OCI-LY3 (cell line): ENCODE measurements at regions not wholly inside any gene's neighbourhood (a gene's known extent, or its start where the extent isn't known, plus 50 kb on each side); places are given as distances from the start of the nearest gene placed in this dataset.

Experiments
- H2AFZ ChIP-seq: fragments of 200-600, 300-600 bp; shearing (Covaris generic); 2 replicates; pipeline ENCODE4 v1.6.0; 2014; ENCODE audit warnings: antibody characterized with exemption, low read depth, low read length
- H3K27ac ChIP-seq: fragments of 200-600, 300-600 bp; sonication (generic); 2 replicates; pipeline ENCODE4 v1.5.1; 2014; ENCODE audit warnings: mild to moderate bottlenecking, low read length, moderate library complexity, mixed read lengths
- H3K27me3 ChIP-seq: fragments of 200-600, 300-600 bp; sonication (generic); 2 replicates; pipeline ENCODE4 v1.6.1; 2014; ENCODE audit warnings: low read depth, low read length, mixed read lengths
- H3K36me3 ChIP-seq: fragments of 200-600, 300-600 bp; sonication (generic); replicated peaks from 2 replicates; pipeline ENCODE3; 2014; ENCODE audit warnings: low read depth, low read length, mixed read lengths
- H3K4me1 ChIP-seq: fragments of 300-600, 200-600 bp; sonication (generic); 2 replicates; pipeline ENCODE4 v1.6.1; 2014; ENCODE audit warnings: low read length, mixed read lengths
- H3K4me2 ChIP-seq: fragments of 200-600, 300-600 bp; sonication (generic); 2 replicates; pipeline ENCODE4 v1.6.1; 2014; ENCODE audit warnings: low read length, mixed read lengths
- H3K4me3 ChIP-seq: fragments of 300-600, 200-600 bp; sonication (generic); 2 replicates; pipeline ENCODE4 v1.5.1; 2014; ENCODE audit warnings: antibody characterized with exemption, mild to moderate bottlenecking, low read length, moderate library complexity
- H3K79me2 ChIP-seq: fragments of 300-600, 200-600 bp; shearing (Covaris generic); 2 replicates; pipeline ENCODE4 v1.6.1; 2014; ENCODE audit warnings: mild to moderate bottlenecking, low read length, mixed read lengths
- H3K9ac ChIP-seq: fragments of 300-600, 200-600 bp; shearing (Covaris generic); 2 replicates; pipeline ENCODE4 v1.6.0; 2014; ENCODE audit warnings: mild to moderate bottlenecking, low read length, moderate library complexity
- H3K9me3 ChIP-seq: fragments of 200-600, 300-600 bp; shearing (Covaris generic); 2 replicates; pipeline ENCODE4 v1.6.1; 2014; ENCODE audit warnings: low read length, mixed read lengths; ENCODE audit not compliant: insufficient read depth
- H4K20me1 ChIP-seq: fragments of 200-600, 300-600 bp; sonication (generic); 2 replicates; pipeline ENCODE4 v1.6.1; 2016; ENCODE audit warnings: low read length, mixed read lengths; ENCODE audit not compliant: insufficient read depth
- CTCF ChIP-seq: fragments of 200-600, 300-600 bp; sonication (generic); IDR thresholded peaks from 2 replicates; pipeline ENCODE4 v1.5.1; 2014; ENCODE audit warnings: antibody characterized with exemption, low read length, low read depth
- EZH2phosphoT487 ChIP-seq: fragments of 200-600 bp; shearing (Covaris generic); IDR thresholded peaks from 2 replicates; pipeline ENCODE4 v1.6.1; 2018; ENCODE audit warnings: antibody characterized with exemption, mixed run types, low read depth

GRCh38 chr4:82038936-82039335 is 334.9 kb downstream of the HNRNPD start:
- H3K79me2 ChIP-seq = no peaks in the 10 kb centered on the region
- peaks cover 14% of the 10 kb centered on the region; the same call in 1 of the 2 replicates for H3K27me3 ChIP-seq
- no peaks in the 10 kb centered on the region for H3K4me1 ChIP-seq
- TF ChIP-seq CTCF = no peak
- TF ChIP-seq EZH2phosphoT487 = no peak
- no peaks in the 10 kb centered on the region for H3K9me3 ChIP-seq
- no peaks in the 10 kb centered on the region for H3K36me3 ChIP-seq
- H3K4me2 ChIP-seq = no peak overlapping the region
- H3K27ac ChIP-seq = no peak overlapping the region
- no peak overlapping the region for H3K4me3 ChIP-seq
- H4K20me1 ChIP-seq = no peaks in the 10 kb centered on the region
- H2AFZ ChIP-seq = no peak overlapping the region
- H3K9ac ChIP-seq = no peak overlapping the region

- H3K27ac ChIP-seq = no peak overlapping the region
- H3K9me3 ChIP-seq = no peaks in the 10 kb centered on the region
- peaks cover 14% of the 10 kb centered on the region; the same call in 1 of the 2 replicates for H3K27me3 ChIP-seq
- no peak overlapping the region for H3K9ac ChIP-seq
- no peak overlapping the region for H3K4me3 ChIP-seq
- no peak overlapping the region for H2AFZ ChIP-seq
- H3K4me2 ChIP-seq = no peak overlapping the region
- TF ChIP-seq EZH2phosphoT487 = no peak
- H4K20me1 ChIP-seq = no peaks in the 10 kb centered on the region
- no peaks in the 10 kb centered on the region for H3K4me1 ChIP-seq
- H3K79me2 ChIP-seq = no peaks in the 10 kb centered on the region
- no peaks in the 10 kb centered on the region for H3K36me3 ChIP-seq
These were observed 337.6 kb downstream of the HNRNPD start for GRCh38 chr4:82036181-82036580.

- Histone ChIP-seq H3K4me3 (no peak overlapping the region), H3K36me3 (no peaks in the 10 kb centered on the region), H4K20me1 (no peaks in the 10 kb centered on the region), H3K4me1 (no peaks in the 10 kb centered on the region), H3K27me3 (peaks cover 14% of the 10 kb centered on the region; the same call in 1 of the 2 replicates), H3K79me2 (no peaks in the 10 kb centered on the region), H2AFZ (no peak overlapping the region), H3K9ac (no peak overlapping the region), H3K27ac (no peak overlapping the region), H3K4me2 (no peak overlapping the region), H3K9me3 (no peaks in the 10 kb centered on the region)
- TF ChIP-seq EZH2phosphoT487 (no peak), CTCF (no peak)
These were observed 338.9 kb downstream of the HNRNPD start for GRCh38 chr4:82034878-82035277.

- Histone ChIP-seq H3K4me3 (no peak overlapping the region), H3K27ac (no peak overlapping the region), H3K27me3 (peaks cover 14% of the 10 kb centered on the region; the same call in 1 of the 2 replicates), H4K20me1 (no peaks in the 10 kb centered on the region), H3K36me3 (no peaks in the 10 kb centered on the region), H3K9ac (no peak overlapping the region), H3K79me2 (no peaks in the 10 kb centered on the region), H3K4me2 (no peak overlapping the region), H2AFZ (no peak overlapping the region), H3K4me1 (no peaks in the 10 kb centered on the region), H3K9me3 (no peaks in the 10 kb centered on the region)
- TF ChIP-seq CTCF (no peak), EZH2phosphoT487 (no peak)
These were observed 339.9 kb downstream of the HNRNPD start for GRCh38 chr4:82033862-82034261.
